ENCODE measurements at regions not wholly inside any gene's neighbourhood (a gene's known extent, or its start where the extent isn't known, plus 50 kb on each side); places are given as distances from the start of the nearest gene placed in this dataset.

- no peak for TF ChIP-seq CTCF (conservative IDR thresholded peaks at IDR 0.05; ENCODE audit: low read depth, low read length)
- H3K4me3 ChIP-seq (ENCODE audit: low read depth, low read length), result no peak overlapping the region
- DNase-seq (ENCODE audit: low read depth), result no peak
Measured at GRCh38 chr6:14429396-14429795, 311.8 kb downstream of the CD83 start.

GRCh38 chr6:14430218-14430617 is 312.6 kb downstream of the CD83 start:
- TF ChIP-seq CTCF (conservative IDR thresholded peaks at IDR 0.05; ENCODE audit: low read depth, low read length), result no peak
- H3K4me3 ChIP-seq (ENCODE audit: low read depth, low read length), result no peak overlapping the region
- no peak for DNase-seq (ENCODE audit: low read depth)

- DNase-seq (ENCODE audit: low read depth), result no peak
- no peak for TF ChIP-seq CTCF (conservative IDR thresholded peaks at IDR 0.05; ENCODE audit: low read depth, low read length)
- H3K4me3 ChIP-seq (ENCODE audit: low read depth, low read length), result no peak overlapping the region
Measured at GRCh38 chr6:14431385-14432330, 314.1 kb downstream of the CD83 start.

- no peak for TF ChIP-seq CTCF (conservative IDR thresholded peaks at IDR 0.05; ENCODE audit: low read depth, low read length)
- no peak for DNase-seq (ENCODE audit: low read depth)
Measured at GRCh38 chr6:14434916-14435690, 317.5 kb downstream of the CD83 start.

GRCh38 chr6:14436592-14437132 is 319.1 kb downstream of the CD83 start:
- DNase-seq (ENCODE audit: low read depth), result no peak
- no peak overlapping the region for H3K4me3 ChIP-seq (ENCODE audit: low read depth, low read length)
- TF ChIP-seq CTCF (conservative IDR thresholded peaks at IDR 0.05; ENCODE audit: low read depth, low read length), result no peak

More at GRCh38 chr6:14434916-14435690, 317.5 kb downstream of the CD83 start:
- no peak overlapping the region for H3K4me3 ChIP-seq (ENCODE audit: low read depth, low read length)

GRCh38 chr6:14439419-14439818 is 321.8 kb downstream of the CD83 start:
- no peak overlapping the region for H3K4me3 ChIP-seq (ENCODE audit: low read depth, low read length)
- no peak for TF ChIP-seq CTCF (conservative IDR thresholded peaks at IDR 0.05; ENCODE audit: low read depth, low read length)
- no peak for DNase-seq (ENCODE audit: low read depth)

All from epithelial cell of proximal tubule (primary cell).